Smooth muscle cell (in vitro differentiated cells): ENCODE measurements at regions not wholly inside any gene's neighbourhood (a gene's known extent, or its start where the extent isn't known, plus 50 kb on each side); places are given as distances from the start of the nearest gene placed in this dataset.
A peak's percentile ranks its signal among the peaks of the same experiment; 100 is the strongest.

Experiments used
- DNase-seq: peaks from one replicate; lab custom pipeline; 2025; ENCODE audit not compliant: unreplicated experiment; lab: John Stamatoyannopoulos, UW
- H2AFZ ChIP-seq: fragments of 200-600 bp; sonication (generic); 2 replicates; pipeline ENCODE4 v1.6.0; 2016; ENCODE audit warnings: antibody characterized with exemption, low read depth, mild to moderate bottlenecking
- H3F3A ChIP-seq: fragments of 200-600 bp; sonication (generic); 2 replicates; pipeline ENCODE4 v1.6.0; 2017; ENCODE audit warnings: antibody characterized with exemption, low read depth
- H3K27ac ChIP-seq: fragments of 200-600 bp; sonication (generic); 2 replicates; pipeline ENCODE4 v1.5.1; 2016; ENCODE audit warnings: low read depth, mild to moderate bottlenecking
- H3K27me3 ChIP-seq: fragments of 200-600 bp; sonication (generic); 2 replicates; pipeline ENCODE4 v1.6.1; 2016; ENCODE audit warnings: low read depth, mild to moderate bottlenecking
- H3K36me3 ChIP-seq: fragments of 200-600 bp; sonication (generic); 2 replicates; pipeline ENCODE4 v1.5.1; 2016; ENCODE audit warnings: low read depth
- H3K4me1 ChIP-seq: fragments of 200-600 bp; sonication (generic); 2 replicates; pipeline ENCODE4 v1.5.1; 2016; ENCODE audit warnings: low read depth
- H3K4me2 ChIP-seq: fragments of 200-600 bp; sonication (generic); 2 replicates; pipeline ENCODE4 v1.6.0; 2016; ENCODE audit warnings: mild to moderate bottlenecking
- H3K4me3 ChIP-seq: fragments of 200-600 bp; sonication (generic); 2 replicates; pipeline ENCODE4 v1.5.1; 2016; ENCODE audit warnings: mild to moderate bottlenecking
- H3K79me2 ChIP-seq: fragments of 200-600 bp; sonication (generic); 2 replicates; pipeline ENCODE4 v1.6.0; 2016; ENCODE audit warnings: low read depth, mild to moderate bottlenecking
- H3K9ac ChIP-seq: fragments of 200-600 bp; sonication (generic); 2 replicates; pipeline ENCODE4 v1.6.0; 2016; ENCODE audit warnings: low read depth
- H3K9me3 ChIP-seq: fragments of 200-600 bp; sonication (generic); replicated peaks from 2 replicates; pipeline ENCODE4 v1.5.1; 2016; ENCODE audit warnings: low read depth
- H4K20me1 ChIP-seq: fragments of 200-600 bp; sonication (generic); 2 replicates; pipeline ENCODE4 v1.6.0; 2016; ENCODE audit warnings: low read depth
- WGBS: methylation state at CpG from one replicate; pipeline ENCODE4 v1.1.7; 2016; ENCODE audit warnings: low lambda C conversion rate; 5-methylcytosine and 5-hydroxymethylcytosine counted together
- TF ChIP-seq, protein P1 (sequence below): fragments of 200-600 bp; sonication (generic); IDR thresholded peaks from 2 replicates; pipeline ENCODE4 v1.5.1; 2017; ENCODE audit warnings: borderline replicate concordance, mild to moderate bottlenecking, antibody characterized with exemption; ENCODE audit not compliant: insufficient read depth, poor library complexity, severe bottlenecking

DNA sequence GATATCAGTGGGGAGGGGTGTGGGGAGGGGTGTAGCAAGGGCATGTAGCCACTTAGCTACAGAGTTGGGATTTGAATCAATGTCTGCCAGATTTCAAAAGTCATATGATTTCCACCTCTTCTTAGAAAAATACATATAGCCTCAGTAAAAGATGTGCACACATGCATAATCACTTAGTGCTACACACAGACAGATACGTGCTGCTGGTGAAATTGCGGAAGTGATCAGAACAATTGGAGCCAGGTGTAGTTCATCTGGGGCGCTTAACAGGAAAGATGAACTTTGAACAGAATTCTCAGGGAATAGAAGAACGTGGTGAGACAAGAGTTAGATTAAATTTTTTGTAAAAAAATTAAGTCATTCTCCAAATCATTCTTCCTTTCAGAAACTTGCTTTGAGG is 333.1 kb downstream of the KCNRG start:
- no peak for DNase-seq
- H3K27ac ChIP-seq = no peak overlapping the region
- H3K79me2 ChIP-seq = no peaks in the 10 kb centered on the region
- H3F3A ChIP-seq = no peaks in the 10 kb centered on the region
- H3K9me3 ChIP-seq = no peaks in the 10 kb centered on the region
- H3K27me3 ChIP-seq = no peaks in the 10 kb centered on the region
- no peaks in the 10 kb centered on the region for H3K36me3 ChIP-seq
- WGBS = 96% methylated on average over 4 of the region's 4 CpGs
- no peak overlapping the region for H2AFZ ChIP-seq
- H4K20me1 ChIP-seq = no peaks in the 10 kb centered on the region
- TF ChIP-seq, protein P1, sequence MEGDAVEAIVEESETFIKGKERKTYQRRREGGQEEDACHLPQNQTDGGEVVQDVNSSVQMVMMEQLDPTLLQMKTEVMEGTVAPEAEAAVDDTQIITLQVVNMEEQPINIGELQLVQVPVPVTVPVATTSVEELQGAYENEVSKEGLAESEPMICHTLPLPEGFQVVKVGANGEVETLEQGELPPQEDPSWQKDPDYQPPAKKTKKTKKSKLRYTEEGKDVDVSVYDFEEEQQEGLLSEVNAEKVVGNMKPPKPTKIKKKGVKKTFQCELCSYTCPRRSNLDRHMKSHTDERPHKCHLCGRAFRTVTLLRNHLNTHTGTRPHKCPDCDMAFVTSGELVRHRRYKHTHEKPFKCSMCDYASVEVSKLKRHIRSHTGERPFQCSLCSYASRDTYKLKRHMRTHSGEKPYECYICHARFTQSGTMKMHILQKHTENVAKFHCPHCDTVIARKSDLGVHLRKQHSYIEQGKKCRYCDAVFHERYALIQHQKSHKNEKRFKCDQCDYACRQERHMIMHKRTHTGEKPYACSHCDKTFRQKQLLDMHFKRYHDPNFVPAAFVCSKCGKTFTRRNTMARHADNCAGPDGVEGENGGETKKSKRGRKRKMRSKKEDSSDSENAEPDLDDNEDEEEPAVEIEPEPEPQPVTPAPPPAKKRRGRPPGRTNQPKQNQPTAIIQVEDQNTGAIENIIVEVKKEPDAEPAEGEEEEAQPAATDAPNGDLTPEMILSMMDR = no peak
- H3K4me3 ChIP-seq = no peak overlapping the region
- no peak overlapping the region for H3K4me2 ChIP-seq
- H3K9ac ChIP-seq = no peak overlapping the region
- no peaks in the 10 kb centered on the region for H3K4me1 ChIP-seq

DNA sequence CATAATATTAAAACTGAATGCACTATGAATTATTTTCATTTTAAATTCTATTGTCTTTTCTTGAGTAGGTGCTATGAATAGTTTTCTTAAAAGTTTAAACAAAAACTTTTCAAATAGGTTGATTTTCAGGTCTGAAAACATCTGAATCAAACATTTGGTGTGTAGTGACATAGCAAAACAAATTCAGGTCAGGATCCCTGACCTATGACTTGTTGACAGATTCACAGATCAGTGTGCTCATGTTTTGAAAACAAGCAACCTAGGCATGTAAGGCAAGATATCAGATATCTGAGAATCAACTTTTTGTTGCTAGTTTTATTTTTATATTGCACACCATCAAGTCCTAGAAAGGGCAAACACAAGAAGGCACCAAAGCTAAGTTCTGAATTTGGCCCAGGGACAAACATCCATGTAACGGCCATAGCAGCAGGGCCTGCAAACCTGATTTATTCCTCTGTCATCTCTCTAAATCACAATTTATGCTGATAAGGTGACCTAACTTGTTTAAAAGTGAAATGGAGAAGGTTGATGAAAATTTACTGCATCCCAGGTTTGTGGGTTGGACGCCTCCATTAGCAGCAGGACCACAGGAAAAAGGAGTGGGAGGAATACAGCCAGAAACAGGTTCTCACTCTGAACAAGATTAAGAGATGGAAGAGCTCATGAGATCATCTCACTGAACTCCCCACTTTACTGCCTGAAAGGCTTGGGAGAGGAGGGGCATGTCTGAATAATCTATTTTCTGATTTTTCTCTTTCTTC is 337.7 kb downstream of the KCNRG start:
- Histone ChIP-seq H3K4me2 (peak overlapping the region; percentile 30), H3K9me3 (no peaks in the 10 kb centered on the region), H4K20me1 (no peaks in the 10 kb centered on the region), H3K36me3 (no peaks in the 10 kb centered on the region), H3K4me3 (no peak overlapping the region), H3K4me1 (peaks cover 6% of the 10 kb centered on the region), H3K79me2 (no peaks in the 10 kb centered on the region), H3K27me3 (no peaks in the 10 kb centered on the region), H2AFZ (no peak overlapping the region), H3F3A (peaks cover 6% of the 10 kb centered on the region), H3K9ac (no peak overlapping the region), H3K27ac (peak overlapping the region; percentile 63)
- 63% methylated on average over 2 of the region's 2 CpGs for WGBS
- TF ChIP-seq, protein P1 = no peak
- no peak for DNase-seq

DNA sequence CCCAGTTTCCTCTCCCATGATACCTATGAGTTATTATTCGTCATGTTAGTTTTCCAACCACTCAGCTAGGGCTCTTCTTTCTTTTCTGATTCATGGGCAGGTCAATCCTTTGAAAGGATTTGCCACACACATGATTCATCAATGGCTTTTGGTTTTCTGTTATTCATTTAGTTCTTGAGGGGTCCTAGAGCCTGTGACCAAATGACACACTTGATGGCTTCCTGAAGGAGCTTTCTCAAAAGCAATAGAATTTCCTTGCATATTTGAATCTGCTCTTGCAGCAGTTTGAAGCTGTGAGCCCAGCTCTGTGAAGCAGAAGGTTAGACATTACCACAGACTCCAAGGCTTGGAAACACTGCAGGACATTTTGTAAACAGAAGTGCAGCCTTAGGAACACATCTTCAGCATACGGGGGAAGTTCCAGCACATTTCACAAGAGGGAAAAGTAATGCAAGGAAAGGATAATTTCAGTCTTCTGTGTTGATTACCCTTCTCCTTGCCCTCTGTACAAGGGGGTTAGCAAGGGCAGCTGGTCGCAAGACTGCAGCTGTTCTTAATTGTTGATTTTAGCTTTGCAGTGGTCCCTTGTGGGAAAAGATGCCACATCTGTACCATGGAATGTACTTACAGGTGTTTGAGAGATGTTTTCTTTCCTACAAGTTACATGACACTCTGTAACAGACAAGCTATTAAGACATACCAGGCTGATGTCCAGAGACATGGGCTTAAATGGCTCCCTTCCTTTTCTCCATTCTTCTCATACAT is 338.6 kb downstream of the KCNRG start:
- Histone ChIP-seq H3K79me2 (no peaks in the 10 kb centered on the region), H3K4me1 (peaks cover 6% of the 10 kb centered on the region), H3F3A (peaks cover 6% of the 10 kb centered on the region), H3K9me3 (no peaks in the 10 kb centered on the region), H3K27me3 (no peaks in the 10 kb centered on the region), H3K36me3 (no peaks in the 10 kb centered on the region), H3K4me2 (peak overlapping the region; percentile 30), H3K27ac (peak overlapping the region; percentile 63), H3K9ac (no peak overlapping the region), H4K20me1 (no peaks in the 10 kb centered on the region), H3K4me3 (no peak overlapping the region), H2AFZ (no peak overlapping the region)
- WGBS = 60% methylated on average over 3 of the region's 3 CpGs
- TF ChIP-seq, protein P1 = no peak
- DNase-seq = no peak

DNA sequence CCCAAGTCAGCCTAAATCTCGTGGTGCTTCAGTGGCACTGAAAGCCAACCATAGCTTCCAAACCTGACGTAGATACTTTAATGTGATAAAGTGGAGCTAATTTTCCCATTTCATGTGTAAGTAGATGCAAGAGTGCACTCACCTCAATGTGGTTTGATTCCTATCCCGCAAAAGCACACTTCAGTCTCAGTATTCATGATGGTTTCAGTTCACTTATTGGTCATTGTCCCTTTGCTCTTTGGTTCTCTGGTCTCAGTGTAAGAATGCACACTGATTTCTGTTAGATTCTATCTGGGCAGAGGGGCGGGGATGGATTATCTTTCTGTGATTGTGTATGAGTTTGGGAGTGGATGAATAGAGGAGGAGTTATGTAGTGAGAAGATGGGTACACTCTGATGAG is 340.6 kb downstream of the KCNRG start:
- Histone ChIP-seq H3K27ac (no peak overlapping the region), H3K9ac (no peak overlapping the region), H3K4me2 (no peak overlapping the region), H3K79me2 (no peaks in the 10 kb centered on the region), H3K36me3 (no peaks in the 10 kb centered on the region), H3K9me3 (no peaks in the 10 kb centered on the region), H3K4me3 (no peak overlapping the region), H3F3A (peaks cover 6% of the 10 kb centered on the region), H2AFZ (no peak overlapping the region), H4K20me1 (no peaks in the 10 kb centered on the region), H3K4me1 (peaks cover 6% of the 10 kb centered on the region), H3K27me3 (no peaks in the 10 kb centered on the region)
- 92% methylated on average over 4 of the region's 4 CpGs for WGBS
- TF ChIP-seq, protein P1 = no peak
- no peak for DNase-seq
